Neural cell (in vitro differentiated cells): ENCODE measurements at regions not wholly inside any gene's neighbourhood (a gene's known extent, or its start where the extent isn't known, plus 50 kb on each side); places are given as distances from the start of the nearest gene placed in this dataset.

Experiments used
- EP300 ChIP-seq: fragments of 450-650 bp; conservative IDR thresholded peaks from 2 replicates; pipeline ENCODE4 v1.6.1; 2014; ENCODE audit warnings: antibody characterized with exemption, mild to moderate bottlenecking, moderate library complexity; ENCODE audit not compliant: poor library complexity, severe bottlenecking
- EZH2 ChIP-seq: fragments of 200-600, 300-800 bp; shearing (Covaris generic), sonication (generic); IDR thresholded peaks from 2 replicates; pipeline ENCODE4 v1.6.1; 2014; ENCODE audit warnings: antibody characterized with exemption, low read length, borderline replicate concordance, mild to moderate bottlenecking; ENCODE audit not compliant: insufficient read depth, poor library complexity, severe bottlenecking
- POLR2AphosphoS5 ChIP-seq: IDR thresholded peaks from 2 replicates; pipeline ENCODE4 v1.6.1; 2012
- RAD21 ChIP-seq: fragments of 450-650 bp; conservative IDR thresholded peaks from 2 replicates; pipeline ENCODE4 v1.6.1; 2014; ENCODE audit warnings: antibody characterized with exemption, mild to moderate bottlenecking, moderate library complexity
- TF ChIP-seq, protein P1 (sequence below): IDR thresholded peaks from 2 replicates; pipeline ENCODE4 v1.6.1; 2012; ENCODE audit warnings: borderline replicate concordance
- TF ChIP-seq, protein P2 (sequence below): fragments of 450-650 bp; IDR thresholded peaks from 2 replicates; pipeline ENCODE4 v1.5.1; 2014; ENCODE audit warnings: antibody characterized with exemption, mild to moderate bottlenecking, moderate library complexity; ENCODE audit not compliant: poor library complexity, severe bottlenecking

DNA sequence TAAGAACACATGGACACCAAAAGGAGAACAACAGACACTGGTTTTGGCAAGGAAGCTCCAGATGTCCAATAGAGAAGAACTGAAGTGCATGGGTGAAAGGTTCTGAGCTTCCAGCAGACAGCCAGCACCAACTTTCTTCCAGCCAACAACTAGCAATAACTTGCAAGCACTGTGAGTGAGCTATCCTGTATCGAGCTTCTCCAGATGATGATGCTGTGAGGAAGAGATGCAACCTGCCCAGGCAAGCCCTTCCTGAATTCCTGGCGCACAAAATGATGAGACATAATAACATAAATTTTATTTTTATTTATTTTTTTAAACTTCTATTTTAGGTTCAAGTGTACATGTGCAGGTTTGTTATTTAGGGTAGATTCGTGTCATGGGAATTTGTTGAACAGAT is 692.1 kb downstream of the DNAJB9 start:
- TF ChIP-seq, protein P1, sequence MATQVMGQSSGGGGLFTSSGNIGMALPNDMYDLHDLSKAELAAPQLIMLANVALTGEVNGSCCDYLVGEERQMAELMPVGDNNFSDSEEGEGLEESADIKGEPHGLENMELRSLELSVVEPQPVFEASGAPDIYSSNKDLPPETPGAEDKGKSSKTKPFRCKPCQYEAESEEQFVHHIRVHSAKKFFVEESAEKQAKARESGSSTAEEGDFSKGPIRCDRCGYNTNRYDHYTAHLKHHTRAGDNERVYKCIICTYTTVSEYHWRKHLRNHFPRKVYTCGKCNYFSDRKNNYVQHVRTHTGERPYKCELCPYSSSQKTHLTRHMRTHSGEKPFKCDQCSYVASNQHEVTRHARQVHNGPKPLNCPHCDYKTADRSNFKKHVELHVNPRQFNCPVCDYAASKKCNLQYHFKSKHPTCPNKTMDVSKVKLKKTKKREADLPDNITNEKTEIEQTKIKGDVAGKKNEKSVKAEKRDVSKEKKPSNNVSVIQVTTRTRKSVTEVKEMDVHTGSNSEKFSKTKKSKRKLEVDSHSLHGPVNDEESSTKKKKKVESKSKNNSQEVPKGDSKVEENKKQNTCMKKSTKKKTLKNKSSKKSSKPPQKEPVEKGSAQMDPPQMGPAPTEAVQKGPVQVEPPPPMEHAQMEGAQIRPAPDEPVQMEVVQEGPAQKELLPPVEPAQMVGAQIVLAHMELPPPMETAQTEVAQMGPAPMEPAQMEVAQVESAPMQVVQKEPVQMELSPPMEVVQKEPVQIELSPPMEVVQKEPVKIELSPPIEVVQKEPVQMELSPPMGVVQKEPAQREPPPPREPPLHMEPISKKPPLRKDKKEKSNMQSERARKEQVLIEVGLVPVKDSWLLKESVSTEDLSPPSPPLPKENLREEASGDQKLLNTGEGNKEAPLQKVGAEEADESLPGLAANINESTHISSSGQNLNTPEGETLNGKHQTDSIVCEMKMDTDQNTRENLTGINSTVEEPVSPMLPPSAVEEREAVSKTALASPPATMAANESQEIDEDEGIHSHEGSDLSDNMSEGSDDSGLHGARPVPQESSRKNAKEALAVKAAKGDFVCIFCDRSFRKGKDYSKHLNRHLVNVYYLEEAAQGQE: no peak
- TF ChIP-seq, protein P2, sequence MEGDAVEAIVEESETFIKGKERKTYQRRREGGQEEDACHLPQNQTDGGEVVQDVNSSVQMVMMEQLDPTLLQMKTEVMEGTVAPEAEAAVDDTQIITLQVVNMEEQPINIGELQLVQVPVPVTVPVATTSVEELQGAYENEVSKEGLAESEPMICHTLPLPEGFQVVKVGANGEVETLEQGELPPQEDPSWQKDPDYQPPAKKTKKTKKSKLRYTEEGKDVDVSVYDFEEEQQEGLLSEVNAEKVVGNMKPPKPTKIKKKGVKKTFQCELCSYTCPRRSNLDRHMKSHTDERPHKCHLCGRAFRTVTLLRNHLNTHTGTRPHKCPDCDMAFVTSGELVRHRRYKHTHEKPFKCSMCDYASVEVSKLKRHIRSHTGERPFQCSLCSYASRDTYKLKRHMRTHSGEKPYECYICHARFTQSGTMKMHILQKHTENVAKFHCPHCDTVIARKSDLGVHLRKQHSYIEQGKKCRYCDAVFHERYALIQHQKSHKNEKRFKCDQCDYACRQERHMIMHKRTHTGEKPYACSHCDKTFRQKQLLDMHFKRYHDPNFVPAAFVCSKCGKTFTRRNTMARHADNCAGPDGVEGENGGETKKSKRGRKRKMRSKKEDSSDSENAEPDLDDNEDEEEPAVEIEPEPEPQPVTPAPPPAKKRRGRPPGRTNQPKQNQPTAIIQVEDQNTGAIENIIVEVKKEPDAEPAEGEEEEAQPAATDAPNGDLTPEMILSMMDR: no peak
- TF ChIP-seq POLR2AphosphoS5 (no peak), EZH2 (no peak), EP300 (no peak), RAD21 (no peak)
